WERI-Rb-1 (cell line): ENCODE measurements at regions not wholly inside any gene's neighbourhood (a gene's known extent, or its start where the extent isn't known, plus 50 kb on each side); places are given as distances from the start of the nearest gene placed in this dataset.

Experiments
- DNase-seq: peaks from one replicate; pipeline ENCODE4 v3.0.0-alpha.2; 2020
- H3K27ac ChIP-seq: fragments of 250-450 bp; sonication (Bioruptor Pico); 2 replicates; pipeline ENCODE4 v1.5.1; 2020; ENCODE audit warnings: mild to moderate bottlenecking, moderate library complexity
- H3K27me3 ChIP-seq: fragments of 250-450 bp; sonication (Bioruptor Pico); 2 replicates; pipeline ENCODE4 v1.5.1; 2021; ENCODE audit warnings: mild to moderate bottlenecking, low read depth, moderate library complexity; ENCODE audit not compliant: insufficient read depth, severe bottlenecking
- H3K36me3 ChIP-seq: fragments of 250-450 bp; sonication (Bioruptor Pico); 2 replicates; pipeline ENCODE4 v1.5.1; 2020; ENCODE audit warnings: mild to moderate bottlenecking, moderate library complexity
- H3K4me3 ChIP-seq: 2 replicates; pipeline ENCODE4 v1.5.1; 2011; ENCODE audit warnings: low read depth, mild to moderate bottlenecking, control low read depth, low read length
- H3K9me3 ChIP-seq: fragments of 250-450 bp; sonication (Bioruptor Pico); 2 replicates; pipeline ENCODE4 v1.5.1; 2021; ENCODE audit warnings: mild to moderate bottlenecking, moderate library complexity; ENCODE audit not compliant: severe bottlenecking
- TF ChIP-seq, protein P1 (sequence below): IDR thresholded peaks from 2 replicates; pipeline ENCODE4 v1.5.1; 2011; ENCODE audit warnings: low read depth, mild to moderate bottlenecking, control low read depth, inconsistent platforms, low read length

GRCh38 chr7:53771701-53772100, 736.3 kb downstream of the POM121L12 start:
- Histone ChIP-seq H3K27ac (no peak overlapping the region), H3K27me3 (no peaks in the 10 kb centered on the region), H3K9me3 (no peaks in the 10 kb centered on the region), H3K4me3 (no peak overlapping the region), H3K36me3 (no peaks in the 10 kb centered on the region)
- TF ChIP-seq, protein P1, sequence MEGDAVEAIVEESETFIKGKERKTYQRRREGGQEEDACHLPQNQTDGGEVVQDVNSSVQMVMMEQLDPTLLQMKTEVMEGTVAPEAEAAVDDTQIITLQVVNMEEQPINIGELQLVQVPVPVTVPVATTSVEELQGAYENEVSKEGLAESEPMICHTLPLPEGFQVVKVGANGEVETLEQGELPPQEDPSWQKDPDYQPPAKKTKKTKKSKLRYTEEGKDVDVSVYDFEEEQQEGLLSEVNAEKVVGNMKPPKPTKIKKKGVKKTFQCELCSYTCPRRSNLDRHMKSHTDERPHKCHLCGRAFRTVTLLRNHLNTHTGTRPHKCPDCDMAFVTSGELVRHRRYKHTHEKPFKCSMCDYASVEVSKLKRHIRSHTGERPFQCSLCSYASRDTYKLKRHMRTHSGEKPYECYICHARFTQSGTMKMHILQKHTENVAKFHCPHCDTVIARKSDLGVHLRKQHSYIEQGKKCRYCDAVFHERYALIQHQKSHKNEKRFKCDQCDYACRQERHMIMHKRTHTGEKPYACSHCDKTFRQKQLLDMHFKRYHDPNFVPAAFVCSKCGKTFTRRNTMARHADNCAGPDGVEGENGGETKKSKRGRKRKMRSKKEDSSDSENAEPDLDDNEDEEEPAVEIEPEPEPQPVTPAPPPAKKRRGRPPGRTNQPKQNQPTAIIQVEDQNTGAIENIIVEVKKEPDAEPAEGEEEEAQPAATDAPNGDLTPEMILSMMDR = no peak
- no peak for DNase-seq

DNA sequence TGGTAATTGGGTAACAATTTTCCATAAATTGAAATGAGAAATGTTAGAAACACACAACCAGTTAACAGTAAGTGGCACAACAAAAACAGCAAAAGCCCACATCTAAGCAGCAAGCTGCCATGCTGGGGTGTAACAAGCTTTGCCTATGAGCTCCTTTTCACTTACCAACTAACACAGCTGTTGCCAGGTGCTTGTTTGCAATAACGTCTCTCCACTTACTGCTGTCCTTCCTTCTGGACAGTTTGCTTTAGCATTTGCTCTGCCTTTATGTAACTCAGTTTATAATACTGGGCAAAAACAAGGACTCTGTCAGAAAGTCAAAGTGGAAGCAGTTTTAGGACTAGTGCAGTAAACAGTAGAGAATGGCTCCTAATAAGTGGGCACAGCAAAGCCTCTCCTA, 740.9 kb downstream of the POM121L12 start:
- Histone ChIP-seq H3K27me3 (no peaks in the 10 kb centered on the region), H3K36me3 (no peaks in the 10 kb centered on the region), H3K9me3 (no peaks in the 10 kb centered on the region), H3K27ac (no peak overlapping the region), H3K4me3 (no peak overlapping the region)
- TF ChIP-seq, protein P1 = no peak
- no peak for DNase-seq

GRCh38 chr7:53789741-53790140, 752.4 kb upstream of the VSTM2A start:
- Histone ChIP-seq H3K27me3 (no peaks in the 10 kb centered on the region), H3K4me3 (no peak overlapping the region), H3K9me3 (peaks cover 3% of the 10 kb centered on the region), H3K27ac (no peak overlapping the region), H3K36me3 (no peaks in the 10 kb centered on the region)
- TF ChIP-seq, protein P1 = no peak
- no peak for DNase-seq

- no peak for DNase-seq
- Histone ChIP-seq H3K4me3 (no peak overlapping the region), H3K27ac (no peak overlapping the region), H3K36me3 (no peaks in the 10 kb centered on the region), H3K27me3 (no peaks in the 10 kb centered on the region), H3K9me3 (no peaks in the 10 kb centered on the region)
- TF ChIP-seq, protein P1 = no peak
Observed at GRCh38 chr7:53794816-53795215, 747.4 kb upstream of the VSTM2A start.

DNA sequence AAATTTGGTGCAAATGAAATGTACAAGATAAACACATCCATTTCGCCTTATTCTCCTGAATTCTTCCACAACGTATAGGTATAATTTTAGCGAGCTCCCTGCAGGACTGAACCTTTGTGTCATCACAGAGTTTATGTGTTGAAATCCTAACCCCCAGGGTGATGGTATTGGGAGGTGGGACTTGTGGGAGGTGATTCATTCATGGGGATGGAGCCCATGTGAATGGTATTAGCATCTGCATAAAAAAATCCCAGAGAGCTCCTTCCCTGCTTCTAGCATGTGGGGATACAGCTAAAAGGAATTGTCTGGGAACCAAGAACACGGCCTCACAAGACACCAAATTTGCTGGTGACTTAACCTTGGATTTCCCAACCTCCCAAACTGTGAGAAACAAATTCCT, 741.4 kb upstream of the VSTM2A start:
- DNase-seq = no peak
- no peak overlapping the region for H3K27ac ChIP-seq
- H3K9me3 ChIP-seq = no peaks in the 10 kb centered on the region
- TF ChIP-seq, protein P1 = no peak
- no peaks in the 10 kb centered on the region for H3K27me3 ChIP-seq
- no peaks in the 10 kb centered on the region for H3K36me3 ChIP-seq
- H3K4me3 ChIP-seq = no peak overlapping the region

GRCh38 chr7:53806119-53806518, 736.1 kb upstream of the VSTM2A start:
- TF ChIP-seq, protein P1 = no peak
- Histone ChIP-seq H3K9me3 (no peaks in the 10 kb centered on the region), H3K4me3 (no peak overlapping the region), H3K27me3 (no peaks in the 10 kb centered on the region), H3K36me3 (no peaks in the 10 kb centered on the region), H3K27ac (no peak overlapping the region)
- no peak for DNase-seq
